Activated T-helper 17 cell treated with anti-CD3 and anti-CD28 coated beads, Interleukin-2, amount 50 U/mL, for 72 hours (primary cell): ENCODE measurements at regions not wholly inside any gene's neighbourhood (a gene's known extent, or its start where the extent isn't known, plus 50 kb on each side); places are given as distances from the start of the nearest gene placed in this dataset.
"Not testable (repeated sequence)": the region's sequence is repeated elsewhere in the genome, so short reads cannot be mapped to it uniquely, and the experiment has no call there.

Experiments
- ATAC-seq: fragments of 150-1000 bp; cut with Tn5 transposase; replicated peaks from 2 replicates; pipeline ENCODE4 v1.10.0; 2021; ENCODE audit warnings: mild to moderate bottlenecking, moderate library complexity
- H3K27ac Mint-ChIP-seq: one replicate; pipeline ENCODE4 v1.8.0; 2022; ENCODE audit warnings: mixed read lengths
- H3K27me3 Mint-ChIP-seq: one replicate; pipeline ENCODE4 v1.8.0; 2022; ENCODE audit warnings: mixed read lengths
- H3K36me3 Mint-ChIP-seq: one replicate; pipeline ENCODE4 v1.8.0; 2022; ENCODE audit warnings: low read depth, mild to moderate bottlenecking, mixed read lengths
- H3K4me1 Mint-ChIP-seq: one replicate; pipeline ENCODE4 v1.8.0; 2022; ENCODE audit warnings: mixed read lengths
- H3K4me3 Mint-ChIP-seq: one replicate; pipeline ENCODE4 v1.8.0; 2022; ENCODE audit warnings: mild to moderate bottlenecking, mixed read lengths
- H3K9me3 Mint-ChIP-seq: one replicate; pipeline ENCODE4 v1.8.0; 2022; ENCODE audit warnings: mixed read lengths

- Mint-ChIP-seq H3K9me3 (no peaks in the 10 kb centered on the region), H3K36me3 (no peaks in the 10 kb centered on the region), H3K27me3 (no peaks in the 10 kb centered on the region), H3K4me1 (no peaks in the 10 kb centered on the region), H3K27ac (no peak overlapping the region), H3K4me3 (no peak overlapping the region)
- ATAC-seq = no peak
These were observed 433.3 kb upstream of the SPHKAP start for GRCh38 chr2:228614741-228615140.

DNA sequence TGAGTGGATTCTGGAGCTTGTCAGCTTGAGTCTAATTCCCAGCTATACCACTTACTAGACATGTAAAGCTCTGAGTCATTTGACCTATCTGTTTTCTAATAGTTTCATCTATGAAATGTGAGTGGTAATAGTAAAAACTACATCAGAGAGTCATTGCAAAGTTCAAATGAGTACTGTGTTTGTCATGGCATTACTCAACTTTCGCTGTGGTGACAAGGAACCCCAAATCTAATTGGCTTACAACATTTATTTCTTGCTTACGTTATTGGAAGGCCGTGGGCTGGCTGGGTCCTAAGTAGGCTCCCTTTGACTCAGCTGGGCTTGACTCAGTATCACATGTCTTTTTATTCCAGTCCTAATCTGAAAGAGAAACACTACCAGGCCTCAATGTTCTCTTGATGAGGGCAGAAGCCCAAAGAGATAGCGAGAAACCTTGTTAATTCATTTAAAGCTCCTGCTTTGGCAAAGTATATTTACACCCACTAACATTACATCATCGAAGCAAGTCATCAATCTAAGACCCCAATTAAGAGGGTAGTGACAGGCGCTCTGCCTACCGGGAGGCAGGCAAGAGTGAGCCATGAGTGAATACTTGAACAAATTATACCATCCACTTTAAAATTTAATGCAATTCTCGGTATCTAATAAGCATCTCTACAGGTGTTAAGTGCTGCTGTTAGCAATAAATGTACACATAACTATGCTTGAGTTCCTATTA lies 431.8 kb upstream of the SPHKAP start:
- no peaks in the 10 kb centered on the region for H3K36me3 Mint-ChIP-seq
- no peak overlapping the region for H3K27ac Mint-ChIP-seq
- peak; percentile 83 for ATAC-seq
- no peaks in the 10 kb centered on the region for H3K9me3 Mint-ChIP-seq
- H3K27me3 Mint-ChIP-seq = no peaks in the 10 kb centered on the region
- no peaks in the 10 kb centered on the region for H3K4me1 Mint-ChIP-seq
- no peak overlapping the region for H3K4me3 Mint-ChIP-seq

GRCh38 chr2:228611171-228611570 lies 429.7 kb upstream of the SPHKAP start:
- Mint-ChIP-seq H3K4me3 (no peak overlapping the region), H3K27me3 (no peaks in the 10 kb centered on the region), H3K36me3 (no peaks in the 10 kb centered on the region), H3K4me1 (no peaks in the 10 kb centered on the region), H3K27ac (no peak overlapping the region), H3K9me3 (no peaks in the 10 kb centered on the region)
- no peak for ATAC-seq

GRCh38 chr2:228602288-228602687 lies 420.8 kb upstream of the SPHKAP start:
- Mint-ChIP-seq H3K4me1 (no peaks in the 10 kb centered on the region), H3K27ac (no peak overlapping the region), H3K4me3 (no peak overlapping the region), H3K36me3 (no peaks in the 10 kb centered on the region), H3K9me3 (no peaks in the 10 kb centered on the region), H3K27me3 (no peaks in the 10 kb centered on the region)
- ATAC-seq = no peak

GRCh38 chr2:228600265-228600664 lies 418.8 kb upstream of the SPHKAP start:
- no peaks in the 10 kb centered on the region for H3K36me3 Mint-ChIP-seq
- no peak for ATAC-seq
- H3K27ac Mint-ChIP-seq = no peak overlapping the region
- no peaks in the 10 kb centered on the region for H3K27me3 Mint-ChIP-seq
- H3K9me3 Mint-ChIP-seq = no peaks in the 10 kb centered on the region
- no peaks in the 10 kb centered on the region for H3K4me1 Mint-ChIP-seq
- no peak overlapping the region for H3K4me3 Mint-ChIP-seq

- Mint-ChIP-seq H3K36me3 (no peaks in the 10 kb centered on the region), H3K9me3 (no peaks in the 10 kb centered on the region), H3K4me3 (no peak overlapping the region), H3K4me1 (no peaks in the 10 kb centered on the region), H3K27ac (no peak overlapping the region), H3K27me3 (no peaks in the 10 kb centered on the region)
- ATAC-seq = no peak
These were observed 418.3 kb upstream of the SPHKAP start for GRCh38 chr2:228599781-228600180.

DNA sequence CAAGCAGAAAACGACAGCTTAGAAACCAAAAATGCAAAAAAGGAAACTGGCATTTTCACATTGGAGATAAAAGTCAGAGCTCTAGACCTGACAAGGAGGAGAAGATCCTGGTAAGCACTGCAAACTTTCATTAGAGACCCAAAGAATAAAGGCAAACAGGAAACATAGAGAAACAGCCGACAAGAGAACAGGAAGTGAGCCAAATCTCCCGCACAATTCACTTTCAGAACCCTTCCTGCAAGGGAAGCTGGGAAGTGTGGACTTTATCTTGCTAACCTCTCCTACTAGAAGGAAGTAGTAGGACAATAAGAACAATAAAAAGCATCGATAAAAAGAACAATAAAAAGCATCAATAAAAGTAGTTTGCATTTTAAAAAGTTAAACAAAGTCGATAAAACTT lies 417.8 kb upstream of the SPHKAP start:
- H3K4me1 Mint-ChIP-seq = no peaks in the 10 kb centered on the region
- ATAC-seq = no peak
- no peaks in the 10 kb centered on the region for H3K27me3 Mint-ChIP-seq
- no peak overlapping the region for H3K27ac Mint-ChIP-seq
- no peaks in the 10 kb centered on the region for H3K9me3 Mint-ChIP-seq
- no peak overlapping the region for H3K4me3 Mint-ChIP-seq
- H3K36me3 Mint-ChIP-seq = no peaks in the 10 kb centered on the region

DNA sequence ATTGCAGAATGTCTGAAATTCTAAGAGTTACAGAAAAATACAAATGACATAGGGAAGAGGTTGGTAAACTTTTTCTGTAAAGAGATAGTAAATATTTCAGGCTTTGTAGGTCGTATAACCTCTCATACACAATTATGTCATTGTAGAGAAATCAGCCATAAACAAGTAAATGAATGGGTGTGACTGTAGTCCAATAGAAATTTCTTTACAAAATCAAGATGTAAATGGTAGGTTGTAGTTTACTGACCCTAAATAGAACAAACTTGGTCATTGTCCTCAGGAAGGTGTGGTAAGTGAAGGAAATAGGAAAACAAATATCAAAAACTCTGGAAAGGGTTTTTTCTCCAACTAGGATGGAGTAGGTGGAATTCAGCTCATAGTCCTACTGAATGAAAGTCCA lies 415.5 kb upstream of the SPHKAP start:
- Mint-ChIP-seq H3K36me3 (no peaks in the 10 kb centered on the region), H3K4me1 (no peaks in the 10 kb centered on the region), H3K27ac (no peak overlapping the region), H3K4me3 (no peak overlapping the region), H3K27me3 (no peaks in the 10 kb centered on the region), H3K9me3 (no peaks in the 10 kb centered on the region)
- no peak for ATAC-seq

GRCh38 chr2:228594012-228594411 lies 412.5 kb upstream of the SPHKAP start:
- Mint-ChIP-seq H3K27ac (no peak overlapping the region), H3K9me3 (peaks cover 4% of the 10 kb centered on the region), H3K4me3 (no peak overlapping the region), H3K4me1 (no peaks in the 10 kb centered on the region), H3K27me3 (no peaks in the 10 kb centered on the region), H3K36me3 (no peaks in the 10 kb centered on the region)
- no peak for ATAC-seq

- Mint-ChIP-seq H3K27me3 (no peaks in the 10 kb centered on the region), H3K9me3 (peaks cover 11% of the 10 kb centered on the region), H3K27ac (no peak overlapping the region), H3K4me1 (no peaks in the 10 kb centered on the region), H3K36me3 (no peaks in the 10 kb centered on the region), H3K4me3 (no peak overlapping the region)
- ATAC-seq = no peak
These were observed 411.4 kb upstream of the SPHKAP start for GRCh38 chr2:228592925-228593324.

- ATAC-seq = no peak
- Mint-ChIP-seq H3K9me3 (peaks cover 11% of the 10 kb centered on the region), H3K4me1 (no peaks in the 10 kb centered on the region)
These were observed 409.2 kb upstream of the SPHKAP start for GRCh38 chr2:228590681-228591080.

DNA sequence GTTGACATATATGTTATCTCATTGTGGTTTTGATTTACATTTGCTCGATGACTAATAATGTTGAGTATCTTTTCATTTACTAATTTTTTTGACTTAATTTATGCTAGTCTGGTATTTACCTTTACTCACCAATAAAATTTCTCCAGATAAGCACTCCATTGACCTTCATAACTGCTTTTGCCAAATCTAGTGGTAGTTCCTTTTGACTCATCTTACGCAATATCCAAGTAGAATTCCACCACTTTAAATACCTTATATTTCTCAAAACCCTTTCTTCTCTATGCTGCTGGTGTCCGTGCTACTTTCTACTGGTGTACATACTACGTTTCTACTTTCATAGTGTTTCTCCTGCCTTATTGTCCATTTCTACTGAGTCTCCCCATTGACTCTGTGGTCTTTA lies 407.6 kb upstream of the SPHKAP start:
- H3K27me3 Mint-ChIP-seq = no peaks in the 10 kb centered on the region
- peaks cover 11% of the 10 kb centered on the region for H3K9me3 Mint-ChIP-seq
- no peaks in the 10 kb centered on the region for H3K36me3 Mint-ChIP-seq
- H3K4me3 Mint-ChIP-seq = no peak overlapping the region
- H3K27ac Mint-ChIP-seq = no peak overlapping the region
- ATAC-seq = no peak
- H3K4me1 Mint-ChIP-seq = no peaks in the 10 kb centered on the region

More at GRCh38 chr2:228590681-228591080, 409.2 kb upstream of the SPHKAP start:
- H3K36me3 Mint-ChIP-seq = no peaks in the 10 kb centered on the region
- no peak overlapping the region for H3K4me3 Mint-ChIP-seq
- H3K27me3 Mint-ChIP-seq = no peaks in the 10 kb centered on the region
- no peak overlapping the region for H3K27ac Mint-ChIP-seq

- ATAC-seq = no peak
- Mint-ChIP-seq H3K36me3 (no peaks in the 10 kb centered on the region), H3K4me1 (no peaks in the 10 kb centered on the region), H3K27ac (no peak overlapping the region), H3K4me3 (no peak overlapping the region), H3K27me3 (no peaks in the 10 kb centered on the region), H3K9me3 (peaks cover 3% of the 10 kb centered on the region)
These were observed 400.2 kb upstream of the SPHKAP start for GRCh38 chr2:228581731-228582130.

DNA sequence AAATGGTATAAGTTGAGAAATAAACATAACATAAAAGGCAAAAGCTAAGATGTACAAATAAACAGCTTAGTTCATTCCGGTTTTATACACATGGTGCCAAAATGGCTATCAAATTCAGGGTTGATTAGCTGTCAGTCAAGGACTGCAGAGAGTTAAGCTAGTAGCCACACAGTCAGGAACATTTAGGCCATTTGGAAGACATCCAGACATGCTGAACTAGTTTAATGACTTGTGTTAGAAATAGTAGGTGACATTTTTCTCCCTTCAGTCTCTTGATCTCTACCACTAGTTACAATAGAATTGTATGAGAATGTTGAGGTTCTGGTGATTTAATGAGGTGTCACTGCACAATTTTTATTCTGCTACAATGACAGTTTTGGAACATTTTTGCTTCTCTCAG lies 394.4 kb upstream of the SPHKAP start:
- Mint-ChIP-seq H3K27ac (no peak overlapping the region), H3K36me3 (no peaks in the 10 kb centered on the region), H3K4me3 (no peak overlapping the region), H3K9me3 (peaks cover 6% of the 10 kb centered on the region), H3K4me1 (no peaks in the 10 kb centered on the region), H3K27me3 (no peaks in the 10 kb centered on the region)
- ATAC-seq = no peak

DNA sequence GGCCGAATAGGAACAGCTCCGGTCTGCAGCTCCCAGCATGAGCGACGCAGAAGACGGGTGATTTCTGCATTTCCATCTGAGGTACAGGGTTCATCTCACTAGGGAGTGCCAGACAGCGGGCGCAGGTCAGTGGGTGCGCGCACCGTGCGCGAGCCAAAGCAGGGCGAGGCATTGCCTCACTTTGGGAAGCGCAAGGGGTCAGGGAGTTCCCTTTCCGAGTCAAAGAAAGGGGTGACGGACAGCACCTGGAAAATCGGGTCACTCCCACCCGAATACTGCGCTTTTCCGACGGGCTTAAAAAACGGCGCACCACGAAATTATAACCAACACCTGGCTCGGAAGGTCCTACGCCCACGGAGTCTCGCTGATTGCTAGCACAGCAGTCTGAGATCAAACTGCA lies 386.8 kb upstream of the SPHKAP start:
- not testable (repeated sequence) for H3K9me3 Mint-ChIP-seq, H3K4me3 Mint-ChIP-seq, H3K36me3 Mint-ChIP-seq, H3K27ac Mint-ChIP-seq, H3K4me1 Mint-ChIP-seq, H3K27me3 Mint-ChIP-seq, ATAC-seq

- no peaks in the 10 kb centered on the region for H3K27me3 Mint-ChIP-seq
- no peak overlapping the region for H3K27ac Mint-ChIP-seq
- peaks cover 13% of the 10 kb centered on the region for H3K9me3 Mint-ChIP-seq
- H3K4me1 Mint-ChIP-seq = no peaks in the 10 kb centered on the region
- ATAC-seq = no peak
- H3K36me3 Mint-ChIP-seq = no peaks in the 10 kb centered on the region
- no peak overlapping the region for H3K4me3 Mint-ChIP-seq
These were observed 380.3 kb upstream of the SPHKAP start for GRCh38 chr2:228561816-228562215.
